ENCODE measurements at regions not wholly inside any gene's neighbourhood (a gene's known extent, or its start where the extent isn't known, plus 50 kb on each side); places are given as distances from the start of the nearest gene placed in this dataset.

DNA sequence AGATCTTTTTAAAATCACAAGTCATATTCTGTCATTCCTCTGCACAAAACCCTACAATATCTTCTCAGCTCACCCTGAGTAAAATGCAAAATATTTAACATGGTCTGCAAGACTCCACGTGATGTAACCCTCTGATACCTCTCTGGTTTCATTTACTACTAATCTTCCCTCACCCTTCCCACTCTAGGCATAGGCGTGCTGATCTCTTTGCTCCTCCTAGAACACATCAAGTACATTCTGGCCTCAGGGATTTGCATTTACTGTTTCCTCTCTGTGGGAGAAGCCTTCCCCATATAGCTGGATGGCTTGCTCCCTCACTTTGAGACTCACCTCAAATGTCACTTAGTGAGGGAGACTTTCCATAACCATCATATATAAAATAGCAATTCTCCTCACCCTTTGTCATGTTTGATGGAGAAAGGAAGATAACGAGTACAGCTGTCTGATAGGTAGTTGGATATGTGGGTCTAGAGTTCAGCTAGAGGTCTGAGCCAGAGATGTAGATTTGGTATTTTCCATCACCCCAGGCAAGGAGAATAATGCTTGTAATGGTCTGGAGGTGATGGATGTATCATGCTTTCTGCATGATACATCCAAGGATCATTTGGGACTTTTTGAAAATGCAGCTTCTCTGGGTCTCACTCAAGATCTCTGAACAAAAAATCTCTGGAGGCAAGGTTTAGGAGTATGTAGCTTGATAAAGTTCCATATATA lies 123.9 kb upstream of the VAMP7 start:
- 66 to 71% methylated on average over 3 of the region's 3 CpGs for WGBS, 2 donors
- H3K27ac ChIP-seq, result no peak overlapping the region
- no peak for DNase-seq
- no peaks in the 10 kb centered on the region for H3K9me3 ChIP-seq
- intact Hi-C loops (cut with DNase I), result no loop called here
- no peaks in the 10 kb centered on the region for H3K27me3 ChIP-seq
- no peaks in the 10 kb centered on the region for H3K4me1 ChIP-seq
- H3K4me3 ChIP-seq (replicated peaks in 1 of 3), result no peak overlapping the region
- no peak for TF ChIP-seq POLR2A (IDR thresholded peaks at IDR 0.05)
- TF ChIP-seq, protein P1, sequence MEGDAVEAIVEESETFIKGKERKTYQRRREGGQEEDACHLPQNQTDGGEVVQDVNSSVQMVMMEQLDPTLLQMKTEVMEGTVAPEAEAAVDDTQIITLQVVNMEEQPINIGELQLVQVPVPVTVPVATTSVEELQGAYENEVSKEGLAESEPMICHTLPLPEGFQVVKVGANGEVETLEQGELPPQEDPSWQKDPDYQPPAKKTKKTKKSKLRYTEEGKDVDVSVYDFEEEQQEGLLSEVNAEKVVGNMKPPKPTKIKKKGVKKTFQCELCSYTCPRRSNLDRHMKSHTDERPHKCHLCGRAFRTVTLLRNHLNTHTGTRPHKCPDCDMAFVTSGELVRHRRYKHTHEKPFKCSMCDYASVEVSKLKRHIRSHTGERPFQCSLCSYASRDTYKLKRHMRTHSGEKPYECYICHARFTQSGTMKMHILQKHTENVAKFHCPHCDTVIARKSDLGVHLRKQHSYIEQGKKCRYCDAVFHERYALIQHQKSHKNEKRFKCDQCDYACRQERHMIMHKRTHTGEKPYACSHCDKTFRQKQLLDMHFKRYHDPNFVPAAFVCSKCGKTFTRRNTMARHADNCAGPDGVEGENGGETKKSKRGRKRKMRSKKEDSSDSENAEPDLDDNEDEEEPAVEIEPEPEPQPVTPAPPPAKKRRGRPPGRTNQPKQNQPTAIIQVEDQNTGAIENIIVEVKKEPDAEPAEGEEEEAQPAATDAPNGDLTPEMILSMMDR (IDR thresholded peaks at IDR 0.05), result no peak
- H3K36me3 ChIP-seq, result no peaks in the 10 kb centered on the region

- Histone ChIP-seq H3K36me3 (no peaks in the 10 kb centered on the region), H3K4me1 (no peaks in the 10 kb centered on the region), H3K4me3 (replicated peaks in 1 of 3) (no peak overlapping the region), H3K27ac (no peak overlapping the region), H3K9me3 (no peaks in the 10 kb centered on the region), H3K27me3 (no peaks in the 10 kb centered on the region)
- TF ChIP-seq POLR2A (IDR thresholded peaks at IDR 0.05), result no peak
- TF ChIP-seq, protein P1 (IDR thresholded peaks at IDR 0.05), result no peak
- intact Hi-C loops (cut with DNase I), result no loop called here
- DNase-seq, result no peak
Observed at GRCh38 chrX:155755706-155756337, 125.3 kb upstream of the VAMP7 start.

DNA sequence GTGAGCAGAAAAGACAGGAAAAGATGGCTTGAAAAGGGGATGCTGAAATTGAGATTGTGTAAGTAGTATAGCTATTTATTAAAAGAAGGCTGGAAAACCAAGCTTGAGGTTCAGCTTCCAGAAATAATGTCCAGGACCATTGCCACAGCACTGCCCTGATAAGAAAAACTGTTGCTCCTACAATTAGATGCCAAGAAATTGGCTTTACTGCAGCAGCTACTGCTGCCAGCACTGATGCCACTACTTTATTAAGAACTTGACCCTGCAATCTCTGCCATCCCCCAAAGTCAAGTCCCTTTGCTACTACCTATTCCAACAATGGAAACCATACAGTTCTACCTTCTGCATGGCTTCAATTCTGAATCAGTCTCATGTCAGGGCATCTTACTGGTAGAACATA lies 130.0 kb upstream of the VAMP7 start:
- Histone ChIP-seq H3K36me3 (no peaks in the 10 kb centered on the region), H3K9me3 (no peaks in the 10 kb centered on the region), H3K4me1 (no peaks in the 10 kb centered on the region), H3K27me3 (no peaks in the 10 kb centered on the region), H3K27ac (no peak overlapping the region), H3K4me3 (replicated peaks in 1 of 3) (no peak overlapping the region)
- TF ChIP-seq, protein P1 (IDR thresholded peaks at IDR 0.05), result no peak
- no peak for TF ChIP-seq POLR2A (IDR thresholded peaks at IDR 0.05)
- intact Hi-C loops (cut with DNase I), result no loop called here
- no peak for DNase-seq

- intact Hi-C loops (cut with DNase I), result no loop called here
- Histone ChIP-seq H3K27ac (no peak overlapping the region), H3K9me3 (no peaks in the 10 kb centered on the region), H3K36me3 (no peaks in the 10 kb centered on the region), H3K27me3 (no peaks in the 10 kb centered on the region), H3K4me3 (replicated peaks in 1 of 3) (no peak overlapping the region), H3K4me1 (no peaks in the 10 kb centered on the region)
- TF ChIP-seq, protein P1 (IDR thresholded peaks at IDR 0.05), result no peak
- TF ChIP-seq POLR2A (IDR thresholded peaks at IDR 0.05), result no peak
- DNase-seq, result peak; percentile 44 to 63
- 33 to 34% methylated on average over 3 of the region's 3 CpGs for WGBS, 2 donors
Observed at GRCh38 chrX:155747520-155747919, 133.6 kb upstream of the VAMP7 start.

DNA sequence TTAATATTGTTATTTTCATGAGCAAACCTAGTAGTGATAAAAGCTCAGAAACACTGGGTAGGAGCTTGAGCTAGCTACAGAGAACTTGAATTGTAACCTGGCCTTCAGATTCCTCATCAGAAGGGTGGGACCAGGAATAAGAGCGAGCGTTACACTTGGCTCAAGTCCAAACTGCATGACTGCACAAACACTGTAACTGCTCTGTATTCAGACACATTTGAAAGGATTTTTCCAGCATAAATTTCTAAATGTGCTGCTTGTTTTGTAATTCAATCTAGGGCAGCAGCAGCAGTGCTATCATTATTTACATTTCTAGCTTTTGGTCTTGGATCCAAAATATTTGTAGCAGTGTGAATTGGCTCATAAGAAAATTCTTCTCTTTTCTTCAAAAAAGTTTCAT lies 133.0 kb upstream of the TMLHE start:
- H3K27me3 ChIP-seq, result no peaks in the 10 kb centered on the region
- no peak overlapping the region for H3K4me3 ChIP-seq (replicated peaks in 1 of 3)
- no peaks in the 10 kb centered on the region for H3K36me3 ChIP-seq
- no peak for TF ChIP-seq POLR2A (IDR thresholded peaks at IDR 0.05)
- TF ChIP-seq, protein P1 (IDR thresholded peaks at IDR 0.05), result no peak
- intact Hi-C loops (cut with DNase I), result no loop called here
- no peaks in the 10 kb centered on the region for H3K4me1 ChIP-seq
- no peaks in the 10 kb centered on the region for H3K9me3 ChIP-seq
- 29 to 48% methylated on average over 2 of the region's 2 CpGs for WGBS, 2 donors
- peak; percentile 45 to 65 for DNase-seq
- no peak overlapping the region for H3K27ac ChIP-seq
